HuH-7.5 (cell line): ENCODE measurements at regions not wholly inside any gene's neighbourhood (a gene's known extent, or its start where the extent isn't known, plus 50 kb on each side); places are given as distances from the start of the nearest gene placed in this dataset.

Experiments
- DNase-seq: peaks from one replicate; pipeline ENCODE4 v3.0.0; 2011; ENCODE audit warnings: low spot score

GRCh38 chr1:38539931-38540330 is 319.6 kb downstream of the RRAGC start:
- no peak for DNase-seq

- DNase-seq, result no peak
Measured at GRCh38 chr1:38538834-38539233, 320.7 kb downstream of the RRAGC start.

DNA sequence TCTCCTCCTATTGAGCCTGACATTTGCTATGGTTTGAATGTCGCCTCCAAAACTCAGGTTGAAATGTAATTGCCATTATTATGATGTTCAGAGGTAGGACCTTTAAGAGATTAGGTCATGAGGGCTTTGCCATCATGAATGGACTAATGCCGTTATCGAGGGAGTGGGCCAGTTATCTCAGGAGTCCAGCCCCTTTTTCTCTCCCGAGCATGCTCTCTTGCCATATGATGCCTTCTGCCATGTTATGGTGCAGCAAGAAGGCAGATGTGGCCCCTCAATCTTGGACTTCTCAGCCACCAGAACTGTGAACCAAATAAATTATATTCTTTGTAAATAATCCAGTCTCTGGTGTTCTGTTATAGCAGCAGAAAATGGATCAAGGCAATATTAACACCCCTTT is 323.5 kb downstream of the RRAGC start:
- no peak for DNase-seq

DNA sequence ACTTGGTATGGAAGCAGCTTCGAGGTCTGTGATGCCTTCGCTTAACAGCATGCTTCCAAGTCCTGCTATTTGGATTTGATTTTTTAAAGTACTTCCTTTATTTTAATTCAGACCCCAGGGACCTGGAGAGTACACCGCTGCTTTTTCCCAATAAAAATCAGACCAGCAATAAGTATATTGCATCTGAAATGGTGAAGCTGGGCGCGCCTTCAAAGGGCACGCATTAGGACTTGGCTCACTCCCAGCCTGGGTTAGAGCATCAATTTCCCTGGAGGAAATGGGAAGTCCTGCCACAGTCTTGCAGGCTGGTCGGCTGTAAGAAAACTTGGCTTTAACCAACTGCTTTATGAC is 325.1 kb downstream of the RRAGC start:
- DNase-seq, result no peak

GRCh38 chr1:38533772-38534472 is 325.6 kb downstream of the RRAGC start:
- DNase-seq, result no peak

DNA sequence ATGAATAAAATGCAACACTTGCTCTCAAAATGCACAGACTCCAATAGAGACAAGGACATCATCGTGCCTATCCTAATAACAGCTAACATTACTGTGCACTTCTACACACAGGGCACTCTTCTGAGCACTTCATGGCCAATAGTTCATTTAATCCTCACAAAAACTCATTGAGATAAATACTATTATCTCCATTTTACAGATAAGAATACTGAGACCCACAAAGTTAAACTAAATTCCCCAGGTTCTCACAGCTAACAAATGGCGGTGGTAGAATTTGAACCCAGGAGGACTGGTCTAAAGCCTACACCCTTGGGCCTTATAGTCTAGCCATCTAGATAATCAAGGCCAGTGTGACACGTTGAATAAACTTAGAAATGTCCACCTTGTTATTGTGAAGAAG is 328.6 kb downstream of the RRAGC start:
- DNase-seq, result no peak

GRCh38 chr1:38529946-38530345 is 329.6 kb downstream of the RRAGC start:
- no peak for DNase-seq

- no peak for DNase-seq
Measured at GRCh38 chr1:38529391-38529790, 330.2 kb downstream of the RRAGC start.

GRCh38 chr1:38528623-38529022 is 330.9 kb downstream of the RRAGC start:
- no peak for DNase-seq

- DNase-seq, result no peak
Measured at GRCh38 chr1:38527373-38527966, 332.1 kb downstream of the RRAGC start.

DNA sequence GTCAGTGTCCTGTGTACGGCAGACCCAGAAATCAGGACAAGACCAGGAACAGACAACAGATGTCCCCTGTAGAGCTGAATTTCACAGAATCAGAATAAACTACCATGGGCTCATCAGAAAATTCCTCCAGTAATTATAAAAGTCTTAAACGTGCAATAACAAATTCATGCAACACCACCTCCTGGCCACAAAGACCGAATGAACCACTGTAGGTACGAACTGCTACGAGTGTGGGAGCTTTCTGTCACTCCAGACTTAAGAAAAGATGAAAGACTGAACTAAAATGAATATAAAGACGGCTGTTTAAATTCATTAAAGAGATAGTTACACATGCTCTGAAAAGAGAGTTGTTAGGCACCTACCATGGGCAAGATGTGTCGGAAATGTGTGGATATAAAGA is 333.5 kb downstream of the RRAGC start:
- DNase-seq, result no peak

DNA sequence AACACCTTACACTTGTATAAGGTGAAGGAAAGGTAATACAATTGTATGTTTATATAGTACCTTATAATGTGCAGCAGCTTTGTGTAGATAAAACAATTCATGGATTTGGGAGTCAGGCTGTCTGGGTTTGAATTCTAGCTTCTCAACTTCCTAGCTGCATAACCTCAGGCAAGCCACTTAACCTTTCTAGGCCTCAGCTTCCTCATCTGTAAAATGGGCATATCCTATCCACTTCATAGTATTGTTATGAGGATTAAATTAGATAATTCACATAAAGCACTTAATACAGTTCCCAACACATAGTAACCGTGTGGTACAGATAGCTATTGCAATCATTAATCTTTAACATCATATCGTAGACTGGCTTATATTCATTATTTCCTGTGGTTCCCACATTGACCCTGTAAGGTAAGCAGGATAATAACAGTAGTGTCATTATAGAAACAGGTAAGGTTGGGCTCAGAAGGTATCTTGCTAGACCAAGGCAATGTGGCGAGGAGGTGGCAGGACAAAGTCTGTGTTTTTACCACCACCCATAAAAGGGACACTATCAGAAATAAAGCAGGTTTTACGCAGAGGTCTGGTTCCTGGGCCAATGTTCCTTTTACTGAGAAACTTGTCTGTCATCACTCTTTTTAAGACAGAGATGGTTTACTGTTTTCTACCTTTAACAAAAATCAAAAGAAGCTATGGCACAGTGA is 334.1 kb downstream of the RRAGC start:
- DNase-seq, result no peak

GRCh38 chr1:38524025-38524641 is 335.4 kb downstream of the RRAGC start:
- DNase-seq, result no peak

GRCh38 chr1:38523568-38523939 is 336.0 kb downstream of the RRAGC start:
- DNase-seq, result no peak

- DNase-seq, result no peak
Measured at GRCh38 chr1:38522915-38523567, 336.5 kb downstream of the RRAGC start.

DNA sequence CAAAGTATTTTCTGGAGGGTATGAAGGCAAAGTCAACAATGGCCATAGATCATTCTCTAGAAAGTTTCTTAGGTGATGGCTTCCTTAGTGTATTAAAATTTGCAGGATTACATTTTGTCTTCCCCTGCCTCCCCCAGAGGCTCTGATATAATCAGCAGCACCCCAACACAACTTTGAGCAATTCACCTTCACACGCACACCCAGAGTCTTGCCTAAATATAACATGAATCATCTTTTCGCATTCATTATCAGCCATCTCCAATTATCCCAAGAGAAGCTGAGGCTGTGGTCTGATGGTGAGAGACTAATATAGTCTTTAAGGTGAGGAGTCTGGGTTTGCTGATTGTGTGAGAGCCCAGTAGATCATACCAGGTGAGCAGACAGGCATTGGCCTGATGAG is 343.0 kb downstream of the RRAGC start:
- no peak for DNase-seq

DNA sequence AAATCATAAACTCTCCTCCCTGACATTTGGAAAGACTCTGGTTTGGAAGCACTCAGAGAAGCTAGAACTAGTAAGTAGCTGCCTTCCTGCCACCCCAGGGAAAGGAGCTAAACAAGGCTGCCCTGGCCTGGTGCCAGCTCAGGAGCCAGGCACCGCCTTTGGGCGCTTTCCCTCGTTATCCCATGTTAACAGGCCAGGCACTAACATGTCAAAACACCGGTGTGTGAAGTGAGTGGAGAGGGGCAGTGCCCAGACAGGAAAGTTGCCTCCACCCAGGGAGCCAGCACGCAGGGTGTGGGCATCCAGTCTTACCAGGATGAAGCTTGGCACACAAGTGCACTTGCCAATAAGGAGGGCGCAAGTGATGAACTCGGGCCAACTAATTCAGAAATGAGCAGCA is 346.8 kb downstream of the RRAGC start:
- no peak for DNase-seq

- DNase-seq, result no peak
Measured at GRCh38 chr1:38512024-38512767, 347.4 kb downstream of the RRAGC start.

DNA sequence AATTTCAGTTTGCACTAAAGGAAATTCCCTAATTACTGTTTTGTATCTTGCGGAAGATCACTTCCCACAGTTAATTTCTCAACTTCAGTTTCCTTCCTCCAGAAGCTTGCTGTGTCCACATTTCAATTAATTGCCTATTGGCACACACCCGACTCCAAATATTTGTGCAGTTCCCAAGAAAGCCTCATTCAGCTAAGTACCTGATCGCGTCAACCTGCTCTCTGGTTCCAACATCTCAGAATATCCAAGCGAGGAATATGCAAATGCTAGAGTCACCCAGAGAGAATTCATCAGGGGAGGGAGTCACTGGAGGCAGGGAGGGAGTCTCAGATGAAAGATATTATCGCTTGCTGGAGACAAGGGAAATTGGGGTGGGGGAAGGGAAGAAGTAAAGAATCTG is 351.3 kb downstream of the RRAGC start:
- no peak for DNase-seq

DNA sequence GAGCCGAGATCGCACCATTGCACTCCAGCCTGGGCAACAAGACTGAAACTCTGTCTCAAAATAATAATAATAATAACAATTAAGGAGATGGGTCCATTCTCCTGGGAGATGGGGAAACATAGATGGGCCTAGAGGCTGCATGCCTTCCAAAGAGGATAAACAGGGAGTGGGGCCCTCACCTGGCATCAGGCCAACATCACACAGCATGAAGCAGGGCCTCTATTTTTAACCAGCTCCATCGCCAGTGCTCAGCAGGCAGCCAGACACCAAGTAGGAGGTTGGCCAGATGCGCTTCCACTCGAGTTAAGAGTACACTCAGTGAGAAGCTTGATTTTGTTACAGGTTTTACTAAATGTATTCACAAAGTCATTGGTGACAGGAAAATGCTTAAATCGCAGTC is 352.0 kb downstream of the RRAGC start:
- DNase-seq, result no peak

DNA sequence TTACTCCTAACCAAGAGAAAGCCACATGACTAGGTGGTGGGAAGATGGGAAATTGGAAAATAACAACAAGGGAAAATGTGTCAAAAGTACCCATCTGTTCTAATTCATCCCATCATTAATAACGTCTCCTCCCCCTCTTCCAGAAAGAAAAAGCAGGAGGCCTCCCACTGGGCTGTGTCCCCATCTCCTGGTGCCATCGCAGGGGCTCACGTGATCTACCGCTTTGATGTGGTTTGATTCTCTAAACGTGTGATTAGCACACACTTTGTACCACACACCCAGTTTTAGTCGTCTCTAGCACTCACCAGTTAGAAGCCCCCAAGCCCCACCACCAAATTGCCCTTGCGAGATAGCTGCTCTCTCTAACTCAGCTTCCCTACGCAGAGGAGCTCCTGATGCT is 353.6 kb downstream of the RRAGC start:
- no peak for DNase-seq

DNA sequence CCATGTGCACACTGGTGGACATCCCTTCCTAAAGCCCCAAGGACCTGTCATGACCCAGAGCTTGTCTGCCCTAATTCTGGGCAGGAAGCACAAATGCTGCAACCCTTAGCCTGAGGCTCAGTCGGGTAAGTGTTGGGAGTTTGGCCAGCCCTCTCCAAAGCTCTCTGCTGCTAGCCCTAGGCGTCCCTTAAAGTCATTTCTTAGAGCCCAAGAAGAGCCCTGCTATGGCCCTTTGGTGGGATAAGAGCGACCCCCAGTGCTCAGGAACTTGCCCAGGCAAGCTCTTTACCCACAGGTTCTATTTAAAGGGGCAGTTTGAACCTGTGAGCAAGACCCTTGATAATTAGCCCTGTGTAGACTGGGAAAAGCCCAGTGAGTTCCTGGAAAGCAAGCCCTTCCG is 356.8 kb downstream of the RRAGC start:
- DNase-seq, result no peak
